Stimulated activated CD8-positive, alpha-beta memory T cell treated with anti-CD3 and anti-CD28 coated beads, Interleukin-2, amount 100 ng/mL, for 48 hours (primary cell): ENCODE measurements at regions not wholly inside any gene's neighbourhood (a gene's known extent, or its start where the extent isn't known, plus 50 kb on each side); places are given as distances from the start of the nearest gene placed in this dataset.
"Not testable (repeated sequence)": the region's sequence is repeated elsewhere in the genome, so short reads cannot be mapped to it uniquely, and the experiment has no call there.

Source experiments
- DNase-seq, 2 donors: peaks; one replicate each; pipeline ENCODE4 v3.0.0-alpha.2; 2020; ENCODE audit warnings: low read depth in 2 of 2

GRCh38 chr16:29184738-29185438, 200.0 kb downstream of the LAT start:
- DNase-seq: not testable (repeated sequence)

- not testable (repeated sequence) for DNase-seq
These were observed 198.4 kb downstream of the LAT start for GRCh38 chr16:29182940-29183868.

- no peak for DNase-seq
These were observed 197.6 kb downstream of the LAT start for GRCh38 chr16:29182501-29182900.

GRCh38 chr16:29181921-29182411, 197.1 kb downstream of the LAT start:
- DNase-seq: not testable (repeated sequence)

- DNase-seq: not testable (repeated sequence)
These were observed 196.5 kb downstream of the LAT start for GRCh38 chr16:29181254-29181780.

GRCh38 chr16:29180206-29180600, 195.4 kb downstream of the LAT start:
- not testable (repeated sequence) for DNase-seq

- not testable (repeated sequence) for DNase-seq
These were observed 194.8 kb downstream of the LAT start for GRCh38 chr16:29179401-29180205.

GRCh38 chr16:29177888-29178726, 193.3 kb downstream of the LAT start:
- not testable (repeated sequence) for DNase-seq

- DNase-seq: not testable (repeated sequence)
These were observed 192.5 kb downstream of the LAT start for GRCh38 chr16:29177203-29177887.

GRCh38 chr16:29176822-29177202, 192.0 kb downstream of the LAT start:
- not testable (repeated sequence) for DNase-seq

- not testable (repeated sequence) for DNase-seq
These were observed 191.3 kb downstream of the LAT start for GRCh38 chr16:29176154-29176470.

- DNase-seq: not testable (repeated sequence)
These were observed 190.7 kb downstream of the LAT start for GRCh38 chr16:29175411-29176153.

- not testable (repeated sequence) for DNase-seq
These were observed 188.8 kb downstream of the LAT start for GRCh38 chr16:29173371-29174305.

- DNase-seq: not testable (repeated sequence)
These were observed 187.4 kb downstream of the LAT start for GRCh38 chr16:29172098-29172724.

GRCh38 chr16:29171296-29171695, 186.4 kb downstream of the LAT start:
- DNase-seq: not testable (repeated sequence)

- not testable (repeated sequence) for DNase-seq
These were observed 185.7 kb downstream of the LAT start for GRCh38 chr16:29170393-29171119.
